NCI-H345 treated with DMSO at 0.1 percent for 48 hours (cell line): ENCODE measurements at regions not wholly inside any gene's neighbourhood (a gene's known extent, or its start where the extent isn't known, plus 50 kb on each side); places are given as distances from the start of the nearest gene placed in this dataset.
"Not testable (repeated sequence)": the region's sequence is repeated elsewhere in the genome, so short reads cannot be mapped to it uniquely, and the experiment has no call there.

Experiments
- DNase-seq: peaks from one replicate; lab custom pipeline; 2025; ENCODE audit not compliant: unreplicated experiment; lab: John Stamatoyannopoulos, UW

DNA sequence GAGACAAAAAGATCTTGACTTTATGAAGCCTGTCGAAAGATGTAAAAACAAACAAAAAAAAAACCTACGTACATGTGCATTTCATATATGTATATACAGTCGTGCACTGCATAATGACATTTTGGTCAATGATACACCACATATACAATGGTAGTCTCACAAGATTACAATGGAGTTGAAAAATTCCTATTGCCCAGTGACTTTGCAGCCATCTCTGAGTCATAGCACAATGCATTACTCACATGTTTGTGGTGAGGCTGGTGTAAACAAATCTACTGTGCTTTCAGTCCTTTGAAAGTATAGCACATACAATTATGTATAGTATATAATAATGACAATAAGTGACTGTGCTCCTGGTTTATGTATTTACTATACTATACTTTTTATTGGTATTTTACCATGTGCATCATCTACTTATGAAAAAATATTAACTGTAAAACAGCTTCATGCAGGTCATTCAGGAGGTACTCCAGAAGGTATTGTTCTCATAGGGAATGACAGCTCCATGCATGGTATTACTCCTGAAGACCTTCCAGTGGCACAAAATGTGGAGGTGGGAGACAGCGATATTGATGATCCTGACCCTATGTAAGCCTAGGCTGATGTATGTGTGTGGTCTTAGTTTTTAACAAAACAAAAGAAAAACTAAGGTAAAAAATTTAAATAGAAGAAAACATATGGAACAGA lies 73.7 kb upstream of the FST start:
- no peak for DNase-seq

DNA sequence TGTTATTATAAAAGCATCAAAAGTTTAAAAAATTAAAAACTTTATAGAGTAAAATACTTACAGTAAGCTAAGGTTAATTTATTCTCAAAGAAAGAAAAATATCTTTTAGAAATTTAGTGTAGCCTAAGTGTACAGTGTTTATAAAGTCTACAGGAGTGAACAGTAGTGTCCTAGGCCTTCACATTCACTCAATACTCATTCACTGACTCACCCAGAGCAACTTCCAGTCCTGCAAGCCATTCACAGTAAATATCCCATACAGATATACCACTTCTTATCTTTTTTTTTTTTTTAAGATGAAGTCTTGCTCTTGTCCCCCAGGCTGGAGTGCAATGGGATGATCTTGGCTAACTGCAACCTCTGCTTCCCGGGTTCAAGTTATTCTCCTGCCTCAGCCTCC lies 73.1 kb upstream of the FST start:
- DNase-seq: no peak

DNA sequence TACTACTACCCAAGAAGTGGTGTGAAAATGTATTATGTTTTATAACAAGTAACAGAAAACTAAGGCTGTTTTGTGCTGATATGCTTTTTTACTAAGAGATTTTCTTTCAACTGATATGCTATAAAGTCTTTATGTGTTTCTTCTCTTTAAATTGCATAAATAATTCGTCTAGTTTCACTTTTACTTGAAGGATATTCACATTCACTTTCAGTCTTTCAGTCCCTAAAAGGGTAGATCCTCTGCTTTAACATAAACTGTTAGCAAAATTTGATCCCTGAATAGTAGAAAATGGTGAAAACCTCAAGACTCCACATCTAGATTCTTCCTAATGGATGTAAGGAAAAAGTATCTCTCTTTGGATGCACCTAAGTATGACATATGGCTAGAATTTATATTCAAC lies 69.0 kb upstream of the FST start:
- DNase-seq: no peak

DNA sequence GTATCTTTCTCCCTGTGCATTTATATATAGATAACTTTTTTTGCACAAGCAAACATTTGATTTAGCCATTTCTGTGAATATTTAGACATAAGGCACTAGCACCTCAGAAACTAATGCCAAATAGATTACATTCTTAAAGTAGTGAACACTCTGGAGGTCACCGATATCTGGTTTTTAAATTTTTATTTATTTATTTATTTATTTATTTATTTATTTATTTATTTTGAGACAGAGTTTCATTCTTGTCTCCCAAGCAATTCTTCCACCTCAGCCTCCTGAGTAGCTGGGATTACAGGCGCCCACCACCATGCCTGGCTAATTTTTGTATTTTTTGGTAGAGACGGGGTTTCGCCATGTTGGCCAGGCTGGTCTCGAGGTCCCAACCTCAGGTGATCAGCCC lies 67.9 kb upstream of the FST start:
- not testable (repeated sequence) for DNase-seq

DNA sequence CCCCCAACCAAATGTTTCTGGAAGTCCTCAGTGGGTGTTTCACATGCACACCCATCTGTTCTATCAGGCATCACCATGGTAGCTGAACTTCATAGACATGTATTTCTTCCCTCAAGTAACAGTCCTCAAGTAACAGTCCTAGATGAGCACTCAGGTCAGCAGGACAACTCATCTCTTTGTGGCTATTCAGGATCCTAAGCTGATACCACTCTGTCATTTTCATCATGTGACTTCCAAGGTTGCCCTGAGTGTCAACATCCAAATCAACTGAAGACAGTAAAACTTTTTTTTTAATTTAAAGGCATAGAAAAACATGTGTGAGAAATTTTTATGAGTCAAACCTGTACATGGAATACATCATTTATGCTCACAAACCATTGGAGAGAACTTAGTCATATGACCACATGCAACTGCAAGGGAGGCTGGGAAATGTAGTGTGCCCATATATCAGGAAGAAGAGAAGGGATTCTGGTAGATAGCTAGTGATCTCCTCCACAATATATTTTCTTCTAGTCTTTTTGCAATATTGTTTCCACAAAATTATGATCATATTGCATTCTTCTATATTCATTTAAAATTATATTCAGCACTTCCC lies 64.2 kb upstream of the FST start:
- no peak for DNase-seq

DNA sequence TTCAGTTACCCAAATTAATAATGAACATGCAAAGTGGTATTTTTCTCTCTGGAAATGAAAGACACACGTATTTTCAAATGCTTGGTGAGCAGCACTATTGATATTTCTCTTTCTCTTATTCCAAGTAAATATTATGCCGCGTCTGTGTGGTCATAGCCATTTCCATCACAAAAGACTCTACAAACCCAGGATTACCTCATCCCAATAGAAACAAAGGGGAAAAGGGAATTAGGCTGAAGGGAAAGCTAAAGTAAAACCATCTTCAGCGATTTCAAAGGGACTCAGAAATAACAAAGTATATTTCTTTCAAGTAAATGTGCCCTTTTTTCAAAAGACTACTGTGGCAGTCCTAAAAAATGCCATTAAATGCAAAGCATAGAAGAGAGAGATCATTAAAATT lies 62.0 kb upstream of the FST start:
- DNase-seq: no peak

DNA sequence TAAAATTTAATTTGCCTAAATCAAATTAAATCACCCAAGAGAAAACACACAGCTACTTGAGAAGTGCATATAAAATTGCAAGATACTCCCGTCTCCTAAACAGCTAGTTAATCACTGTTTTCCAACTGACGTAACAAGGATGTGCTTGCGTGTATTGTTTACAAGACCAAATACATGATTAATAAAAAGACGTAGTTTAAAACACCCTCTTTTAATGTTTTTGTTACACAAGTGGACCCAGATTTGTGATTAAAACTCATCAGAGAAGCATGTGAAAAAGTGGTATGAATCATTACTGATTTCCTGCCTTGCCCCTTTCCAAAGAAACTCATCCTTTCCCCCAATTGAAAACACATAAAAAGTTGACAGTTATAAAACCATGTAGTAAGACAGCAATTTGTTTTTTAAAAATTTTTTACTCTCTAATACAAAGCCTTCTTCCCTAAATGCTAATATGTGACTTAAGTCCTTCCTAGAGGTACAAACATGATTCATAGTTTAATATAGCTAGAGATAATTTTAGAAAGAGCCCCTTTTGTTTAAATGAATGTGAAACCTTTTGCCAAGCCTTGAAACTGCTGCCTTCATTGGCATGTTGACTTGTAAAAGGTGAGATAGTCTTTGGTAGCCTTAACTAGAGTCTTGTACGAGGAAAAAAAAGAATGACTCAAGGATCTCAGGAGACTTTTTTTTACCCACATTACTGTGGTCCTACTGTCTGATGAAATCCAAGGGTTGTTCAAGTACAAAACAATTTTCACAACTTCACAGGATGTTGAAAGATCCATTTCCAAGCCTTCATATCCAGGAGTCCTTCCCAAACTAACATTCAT lies 61.4 kb upstream of the FST start:
- no peak for DNase-seq

DNA sequence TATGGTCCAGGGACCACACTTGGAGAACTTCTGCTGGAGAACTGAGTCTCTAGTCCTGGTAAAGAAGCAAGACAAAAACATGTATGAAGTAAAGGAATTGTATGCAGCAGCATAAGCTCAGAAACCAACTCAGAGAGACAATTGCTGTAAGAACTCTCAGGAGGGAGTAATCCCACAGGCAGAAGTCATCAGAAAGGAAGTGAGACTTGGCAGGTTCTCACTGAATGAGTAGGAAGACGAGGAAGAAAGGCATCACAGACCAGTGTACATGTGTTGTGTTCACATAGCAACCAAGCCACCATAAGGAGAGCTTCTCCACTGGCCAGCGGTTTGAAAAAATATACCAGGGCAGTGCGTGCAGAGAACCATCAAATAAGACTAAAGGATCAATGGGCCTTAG lies 57.9 kb upstream of the FST start:
- DNase-seq: no peak

DNA sequence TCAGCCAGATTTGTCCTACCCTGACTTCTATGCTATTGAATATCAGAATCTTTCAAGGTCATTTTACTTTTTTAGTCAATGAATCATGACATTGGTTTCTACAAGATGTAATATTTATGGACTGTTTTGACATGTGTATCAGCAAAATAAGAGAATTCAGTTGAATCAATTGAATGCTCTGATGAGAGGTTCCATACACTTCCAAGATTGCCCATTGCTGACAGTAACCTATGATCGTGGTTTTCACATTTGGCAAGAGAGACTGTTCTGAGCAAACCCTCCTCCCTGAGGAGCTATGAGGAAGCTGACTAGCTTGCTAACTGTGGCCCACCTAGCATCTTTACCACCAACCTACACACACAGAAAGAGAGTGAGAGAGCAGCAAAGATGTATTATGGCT lies 56.7 kb upstream of the FST start:
- no peak for DNase-seq

DNA sequence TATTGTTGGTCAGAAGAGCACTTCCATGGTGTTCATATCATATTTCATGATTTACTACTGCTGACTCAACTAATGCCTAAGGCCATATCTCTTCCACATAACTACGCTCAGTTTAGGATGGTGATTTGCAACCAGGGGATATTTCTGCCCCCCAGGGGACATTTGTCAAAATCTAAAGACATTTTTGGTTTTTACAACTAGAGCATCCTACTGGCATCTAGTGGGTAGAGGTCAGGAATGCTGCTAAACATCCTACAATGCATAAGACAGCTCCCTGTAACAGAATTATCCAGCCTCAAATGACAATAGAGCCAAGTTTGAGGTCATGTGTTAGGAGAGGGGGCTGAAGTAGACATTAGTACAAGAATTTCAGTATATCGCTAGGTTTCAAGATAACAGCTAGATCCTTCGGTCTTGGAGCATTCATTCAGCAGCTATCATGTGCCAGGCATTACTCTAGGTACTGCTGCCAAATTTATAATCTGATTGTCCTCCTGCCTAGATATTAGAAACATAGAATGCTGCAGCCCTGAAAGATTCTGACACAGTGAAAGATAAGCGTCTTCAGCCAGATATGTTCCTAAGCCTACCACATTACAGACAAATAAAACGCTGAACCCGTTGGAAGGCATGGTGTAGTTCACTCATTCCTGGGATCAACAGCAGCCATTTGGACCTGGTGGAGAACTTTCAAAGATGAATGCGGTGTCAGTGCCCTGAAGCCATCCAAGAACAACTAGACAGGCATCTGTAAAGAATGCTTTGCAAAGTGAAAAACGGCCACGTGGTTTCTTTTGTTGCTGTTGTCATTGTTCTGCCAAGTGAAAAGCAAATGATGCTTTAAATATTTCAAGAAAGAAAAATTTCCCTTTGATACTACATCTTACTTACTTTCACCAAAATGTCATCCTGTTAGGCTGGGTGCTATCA lies 55.5 kb upstream of the FST start:
- DNase-seq: no peak

DNA sequence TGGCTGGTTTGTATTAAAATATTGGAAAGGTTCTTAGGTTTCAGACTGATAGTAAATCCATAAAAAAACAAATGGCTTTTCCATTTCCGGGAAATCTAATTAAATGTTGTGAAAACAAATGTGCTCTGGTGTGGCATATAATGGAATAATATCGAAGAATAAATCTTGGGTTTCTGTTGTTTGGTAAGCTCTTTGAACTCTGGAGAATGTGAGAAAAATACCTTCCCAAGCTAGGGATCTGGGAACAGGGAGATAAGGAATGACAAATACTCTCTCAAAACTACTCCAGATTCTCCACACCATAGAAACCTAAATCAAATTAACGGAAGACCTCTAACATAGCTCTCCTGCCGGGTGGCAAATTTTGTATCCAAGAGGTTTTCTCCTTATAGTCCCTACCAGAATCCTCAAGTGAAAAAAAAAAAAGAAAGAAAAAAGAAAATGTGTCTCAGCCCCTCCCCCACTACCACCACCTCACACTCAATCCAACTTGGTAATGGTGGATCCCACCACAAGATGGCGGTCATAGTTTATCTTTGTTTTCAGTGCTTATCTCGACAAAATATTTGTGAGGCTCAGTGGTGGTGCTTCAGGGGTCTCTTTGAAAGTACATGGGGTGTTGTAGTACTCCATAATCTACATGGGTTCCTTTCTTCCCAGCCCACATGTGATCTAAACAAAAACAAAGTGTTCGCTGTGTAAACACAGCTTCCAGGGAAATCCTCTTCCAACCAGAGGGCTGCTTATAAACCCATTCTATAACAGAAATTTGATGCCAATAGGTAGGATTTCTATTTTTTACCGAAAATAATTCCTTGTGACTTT lies 54.5 kb upstream of the FST start:
- DNase-seq: peak; percentile 15

DNA sequence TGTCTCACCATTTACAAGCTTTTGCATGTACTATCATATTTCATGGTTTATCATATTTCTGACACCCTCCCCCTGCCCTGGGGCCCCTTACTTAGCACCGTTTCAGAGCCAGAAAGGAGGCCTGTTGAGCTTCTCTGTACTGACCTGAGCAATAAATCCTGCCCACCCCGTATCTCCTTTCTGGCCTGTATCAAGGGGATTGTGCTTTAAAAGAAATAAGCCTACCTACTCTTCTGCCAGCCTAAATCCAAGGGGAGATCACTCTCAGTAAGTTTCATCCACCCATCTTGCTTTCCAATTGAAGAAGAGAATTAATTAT lies 54.0 kb upstream of the FST start:
- DNase-seq: no peak

DNA sequence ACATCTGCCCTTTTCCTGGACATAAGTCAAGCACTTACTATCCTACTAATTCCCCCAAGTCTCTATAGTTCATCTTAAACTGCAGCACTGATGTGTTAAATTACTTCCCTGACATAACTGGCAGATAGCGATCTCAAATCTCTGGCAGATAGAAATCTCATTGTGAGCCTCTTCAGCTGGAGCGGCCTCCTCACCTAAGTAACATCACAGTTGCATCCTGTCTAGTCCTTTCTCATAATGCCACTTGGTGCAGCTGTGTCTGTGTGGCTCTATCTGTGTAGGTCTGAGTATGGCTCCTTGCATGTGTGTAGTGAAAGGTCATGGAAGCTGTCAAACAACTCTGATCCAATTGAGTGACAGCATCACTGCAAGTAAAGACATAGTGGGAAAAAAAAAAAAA lies 53.6 kb upstream of the FST start:
- DNase-seq: no peak

DNA sequence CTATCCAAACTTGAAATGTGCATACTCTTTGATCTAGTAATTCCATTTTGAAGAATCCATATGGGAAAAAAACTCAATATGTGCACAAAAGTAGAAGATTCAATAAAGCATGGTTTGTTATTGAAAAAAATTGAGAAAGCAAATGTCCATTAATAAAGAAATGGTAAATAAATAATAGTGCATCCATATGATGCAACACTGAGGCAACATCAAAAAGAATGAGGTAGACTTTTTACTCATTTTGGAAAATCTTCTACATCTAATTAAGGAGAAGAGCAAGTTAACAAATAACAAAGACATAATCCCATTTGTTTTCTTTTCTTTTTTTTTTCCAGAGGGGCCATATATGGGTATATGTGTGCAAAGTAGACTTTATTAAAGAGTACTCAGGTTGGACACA lies 52.5 kb upstream of the FST start:
- DNase-seq: no peak

DNA sequence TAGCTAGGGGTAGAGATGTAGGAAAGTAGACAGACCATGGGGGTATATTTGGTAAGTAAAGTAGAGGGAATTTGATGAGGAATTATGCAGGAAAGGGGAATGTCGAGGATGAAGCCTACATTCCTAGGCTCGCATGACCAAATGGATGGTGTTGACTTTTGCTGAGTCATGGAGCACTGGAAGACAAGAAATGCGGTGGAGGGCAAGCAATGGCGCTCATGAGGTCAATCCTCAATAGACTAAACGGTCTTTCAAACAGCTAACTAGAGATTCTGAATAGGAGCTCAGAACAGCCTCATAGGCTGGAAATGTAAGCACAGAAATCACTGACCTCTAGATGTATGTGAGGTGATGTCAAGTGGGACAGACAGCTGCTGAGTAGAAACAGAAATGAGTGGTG lies 50.7 kb upstream of the FST start:
- no peak for DNase-seq

DNA sequence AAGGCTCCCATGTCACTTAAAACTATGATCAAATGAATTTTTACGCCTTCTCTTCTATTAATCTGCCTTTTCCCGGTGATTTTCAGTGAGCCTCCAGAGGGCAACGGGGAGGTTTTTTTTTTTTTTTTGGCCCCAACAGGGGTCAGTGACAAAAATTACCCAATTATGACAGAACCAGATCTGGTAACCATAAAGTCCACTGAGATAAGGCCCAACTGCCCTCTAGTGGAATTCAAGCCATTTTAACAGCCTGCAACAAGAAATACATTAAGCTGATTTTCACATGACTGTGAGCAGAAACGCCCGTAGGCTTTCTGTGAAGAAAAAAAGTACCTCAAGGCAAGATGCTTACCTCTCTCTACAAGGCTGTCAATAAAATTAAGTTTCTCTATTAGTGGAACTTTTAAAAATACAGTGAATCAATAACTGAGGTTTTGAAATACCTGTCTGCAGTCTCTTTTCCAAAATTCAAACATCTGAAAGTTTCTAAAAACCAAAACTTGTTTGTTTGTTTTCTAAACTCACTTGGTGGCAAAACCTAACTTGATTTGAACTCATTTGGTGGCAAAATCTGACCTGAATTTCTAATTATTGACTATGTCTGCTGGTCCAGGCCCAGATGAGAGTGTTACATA lies 49.7 kb upstream of the FST start:
- DNase-seq: no peak
